Gastrocnemius medialis (tissue), 4 donors: ENCODE measurements at regions not wholly inside any gene's neighbourhood (a gene's known extent, or its start where the extent isn't known, plus 50 kb on each side); places are given as distances from the start of the nearest gene placed in this dataset.

Experiments used
- ATAC-seq, 2 donors: fragments of 150-250 bp; one replicate each; pipeline ENCODE4 v1.9.1; 2016
- DNase-seq, 2 donors: peaks; one replicate each; pipeline ENCODE4 v3.0.0-alpha.2; 2019
- H3K27ac ChIP-seq, 4 donors: fragments of 200-600 bp; sonication (generic); 1 replicate in 1 of 4; 2 replicates in 3 of 4; pipeline ENCODE4 v1.5.1; 2016 to 2018; ENCODE audit warnings: mild to moderate bottlenecking in 2 of 4, moderate library complexity in 1 of 4
- H3K27me3 ChIP-seq, 3 donors: fragments of 200-600 bp; sonication (generic) in 2 of 3; 1 replicate in 1 of 3; 2 replicates in 2 of 3; pipeline versions ENCODE4 v1.5.1 to v1.6.0; 2016 to 2019; ENCODE audit warnings: mild to moderate bottlenecking in 1 of 3, moderate library complexity in 1 of 3
- H3K36me3 ChIP-seq, 2 donors: fragments of 200-600 bp; sonication (generic) in 1 of 2; one replicate each; pipeline ENCODE4 v1.5.1; 2017 to 2018
- H3K4me1 ChIP-seq, 2 donors: fragments of 200-600 bp; sonication (generic) in 1 of 2; one replicate each; pipeline ENCODE4 v1.5.1; 2016 to 2017; ENCODE audit warnings: mild to moderate bottlenecking in 2 of 2
- H3K4me3 ChIP-seq, 4 donors: fragments of 200-600 bp; sonication (generic) in 3 of 4; 1 replicate in 1 of 4; 2 replicates in 3 of 4; pipeline ENCODE4 v1.5.1; 2016 to 2019; ENCODE audit warnings: mild to moderate bottlenecking in 2 of 4
- H3K9me3 ChIP-seq, 3 donors: fragments of 200-600 bp; sonication (generic) in 2 of 3; 1 replicate in 1 of 3; 2 replicates in 2 of 3; pipeline ENCODE4 v1.5.1; 2016 to 2019
- CTCF ChIP-seq, 5 experiments: fragments of 450-650 bp in 3 of 5; fragments of 200-600 bp in 2 of 5; sonication (generic) in 2 of 5; IDR thresholded peaks in 4 of 5; conservative IDR thresholded peaks in 1 of 5; 1 replicate in 4 of 5; 2 replicates in 1 of 5; pipeline ENCODE4 v1.5.1; 2016 to 2019; ENCODE audit warnings: antibody characterized with exemption in 5 of 5, mild to moderate bottlenecking in 3 of 5, moderate library complexity in 3 of 5
- POLR2A ChIP-seq, 2 donors: fragments of 450-650 bp; IDR thresholded peaks; one replicate each; pipeline ENCODE4 v1.6.1; 2017; ENCODE audit warnings: antibody characterized with exemption in 2 of 2, mild to moderate bottlenecking in 2 of 2, moderate library complexity in 2 of 2
- in situ Hi-C, 4 donors: fragments of 200-750 bp; cut with MboI; loops; one replicate each; pipeline versions ENCODE4 v1.15.0 to v1.8.0; 2017; ENCODE audit warnings: low sequenced_read_pairs in 4 of 4
- intact Hi-C: fragments of 100-400 bp; cut with DNase I; formaldehyde crosslinking; loops from one replicate; pipeline ENCODE4 v1.15.1; 2023; ENCODE audit warnings: low total_unique reads

GRCh38 chr15:53216036-53216435, 425.9 kb upstream of the ONECUT1 start:
- DNase-seq, result no peak
- H3K27me3 ChIP-seq, result no peaks in the 10 kb centered on the region
- TF ChIP-seq POLR2A (IDR thresholded peaks at IDR 0.05), result no peak
- no peak for TF ChIP-seq CTCF (IDR thresholded peaks at IDR 0.05 in 4 of 5, conservative IDR thresholded peaks at IDR 0.05 in 1 of 5)
- no peaks in the 10 kb centered on the region for H3K4me1 ChIP-seq
- H3K36me3 ChIP-seq, result no peaks in the 10 kb centered on the region
- in situ Hi-C loops (loop anchor here in 1 of 4 donors (25.0 kb wide), 1 partner anchor 104 kb away; no protein-coding TSS in a partner anchor), intact Hi-C loops (no loop called here)
- H3K4me3 ChIP-seq, result no peak overlapping the region
- no peak overlapping the region for H3K27ac ChIP-seq
- ATAC-seq, result no peak
- no peaks in the 10 kb centered on the region for H3K9me3 ChIP-seq

GRCh38 chr15:53213336-53213735, 423.2 kb upstream of the ONECUT1 start:
- H3K36me3 ChIP-seq, result no peaks in the 10 kb centered on the region
- in situ Hi-C loops (loop anchor here in 1 of 4 donors (25.0 kb wide), 1 partner anchor 101 kb away; no protein-coding TSS in a partner anchor), intact Hi-C loops (no loop called here)
- no peaks in the 10 kb centered on the region for H3K4me1 ChIP-seq
- H3K9me3 ChIP-seq, result no peaks in the 10 kb centered on the region
- no peak overlapping the region for H3K4me3 ChIP-seq
- no peak for ATAC-seq
- H3K27ac ChIP-seq, result no peak overlapping the region
- no peaks in the 10 kb centered on the region for H3K27me3 ChIP-seq
- TF ChIP-seq POLR2A (IDR thresholded peaks at IDR 0.05) (no peak), CTCF (IDR thresholded peaks at IDR 0.05 in 4 of 5, conservative IDR thresholded peaks at IDR 0.05 in 1 of 5) (no peak)
- no peak for DNase-seq

DNA sequence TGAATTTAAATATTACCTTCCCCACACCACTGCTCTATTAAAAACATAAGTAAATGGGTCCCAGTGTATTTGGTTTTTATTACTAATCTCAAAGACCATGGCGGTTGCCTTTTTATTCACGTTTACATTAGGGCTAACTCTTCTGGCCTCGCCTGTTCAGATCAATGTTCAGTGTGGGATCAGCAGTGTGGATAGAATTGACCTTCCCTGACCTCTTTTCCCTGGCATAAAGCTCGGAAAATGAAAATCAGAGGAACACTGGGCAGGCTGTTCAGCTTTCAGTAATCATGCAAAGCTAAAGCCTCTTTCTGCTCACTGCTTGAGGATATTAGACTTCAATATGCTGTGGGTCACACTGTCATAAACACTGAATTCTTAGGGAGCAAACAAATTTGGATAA, 422.6 kb upstream of the ONECUT1 start:
- intact Hi-C loops (no loop called here), in situ Hi-C loops (loop anchor here in 1 of 4 donors (25.0 kb wide), 1 partner anchor 100 kb away; no protein-coding TSS in a partner anchor)
- DNase-seq, result no peak
- Histone ChIP-seq H3K27me3 (no peaks in the 10 kb centered on the region), H3K27ac (no peak overlapping the region), H3K4me1 (no peaks in the 10 kb centered on the region), H3K4me3 (no peak overlapping the region), H3K36me3 (no peaks in the 10 kb centered on the region), H3K9me3 (no peaks in the 10 kb centered on the region)
- TF ChIP-seq POLR2A (IDR thresholded peaks at IDR 0.05) (no peak), CTCF (IDR thresholded peaks at IDR 0.05 in 4 of 5, conservative IDR thresholded peaks at IDR 0.05 in 1 of 5) (no peak)
- ATAC-seq, result no peak

GRCh38 chr15:53210653-53211052, 420.5 kb upstream of the ONECUT1 start:
- no peak overlapping the region for H3K27ac ChIP-seq
- DNase-seq, result no peak
- no peak for ATAC-seq
- in situ Hi-C loops (loop anchor here in 1 of 4 donors (25.0 kb wide), 1 partner anchor 98 kb away; no protein-coding TSS in a partner anchor), intact Hi-C loops (no loop called here)
- no peaks in the 10 kb centered on the region for H3K27me3 ChIP-seq
- H3K4me3 ChIP-seq, result no peak overlapping the region
- H3K4me1 ChIP-seq, result no peaks in the 10 kb centered on the region
- TF ChIP-seq CTCF (IDR thresholded peaks at IDR 0.05 in 4 of 5, conservative IDR thresholded peaks at IDR 0.05 in 1 of 5) (no peak), POLR2A (IDR thresholded peaks at IDR 0.05) (no peak)
- no peaks in the 10 kb centered on the region for H3K9me3 ChIP-seq
- H3K36me3 ChIP-seq, result no peaks in the 10 kb centered on the region
